Astrocyte (in vitro differentiated cells and primary cell): ENCODE measurements at regions not wholly inside any gene's neighbourhood (a gene's known extent, or its start where the extent isn't known, plus 50 kb on each side); places are given as distances from the start of the nearest gene placed in this dataset.

Source experiments
- DNase-seq: peaks from one replicate; pipeline ENCODE4 v3.0.0-alpha.2; 2010; ENCODE audit warnings: low read depth
- FAIRE-seq: peaks from 2 replicates; lab custom pipeline; 2011; peaks lifted over from hg19 to GRCh38; lab: Jason Lieb, UNC
- H2AFZ ChIP-seq: 2 replicates; pipeline ENCODE4 v1.6.0; 2012; ENCODE audit warnings: low read depth, low read length, inconsistent platforms
- H3K27ac ChIP-seq: 2 replicates; pipeline ENCODE4 v1.5.1; 2011; ENCODE audit warnings: low read depth, low read length, inconsistent platforms
- H3K27me3 ChIP-seq: 2 replicates; pipeline ENCODE4 v1.6.0; 2011; ENCODE audit warnings: low read length, inconsistent platforms; ENCODE audit not compliant: insufficient read depth
- H3K36me3 ChIP-seq: 2 replicates; pipeline ENCODE4 v1.5.1; 2011; ENCODE audit warnings: low read length, inconsistent platforms; ENCODE audit not compliant: insufficient read depth
- H3K4me1 ChIP-seq: 2 replicates; pipeline ENCODE4 v1.5.1; 2011; ENCODE audit warnings: low read length, inconsistent platforms; ENCODE audit not compliant: insufficient read depth
- H3K4me2 ChIP-seq: 2 replicates; pipeline ENCODE4 v1.6.0; 2012; ENCODE audit warnings: low read length, inconsistent platforms
- H3K4me3 ChIP-seq: 2 replicates; pipeline ENCODE4 v1.5.1; 2011; ENCODE audit warnings: low read depth, mild to moderate bottlenecking, low read length, inconsistent platforms; ENCODE audit not compliant: insufficient read depth
- H3K79me2 ChIP-seq: 2 replicates; pipeline ENCODE4 v1.6.0; 2012; ENCODE audit warnings: mild to moderate bottlenecking, low read length, inconsistent platforms; ENCODE audit not compliant: insufficient read depth
- H3K9ac ChIP-seq: 2 replicates; pipeline ENCODE4 v1.6.0; 2012; ENCODE audit warnings: mild to moderate bottlenecking, low read length, inconsistent platforms
- H3K9me3 ChIP-seq: 2 replicates; pipeline ENCODE4 v1.5.1; 2012; ENCODE audit warnings: low read depth, mild to moderate bottlenecking, low read length, inconsistent platforms; ENCODE audit not compliant: insufficient read depth
- H4K20me1 ChIP-seq: 2 replicates; pipeline ENCODE4 v1.6.0; 2012; ENCODE audit warnings: low read length, inconsistent platforms; ENCODE audit not compliant: insufficient read depth
- H3K27ac Mint-ChIP-seq: one replicate; pipeline ENCODE4 v1.8.0; 2021; ENCODE audit warnings: mild to moderate bottlenecking, mixed read lengths; ENCODE audit not compliant: unreplicated experiment
- H3K27me3 Mint-ChIP-seq: one replicate; pipeline ENCODE4 v1.8.0; 2021; ENCODE audit warnings: low read depth, mixed read lengths; ENCODE audit not compliant: unreplicated experiment
- H3K36me3 Mint-ChIP-seq: one replicate; pipeline ENCODE4 v1.8.0; 2021; ENCODE audit warnings: low read depth, mixed read lengths; ENCODE audit not compliant: unreplicated experiment
- H3K4me1 Mint-ChIP-seq: one replicate; pipeline ENCODE4 v1.8.0; 2021; ENCODE audit warnings: low read depth, mixed read lengths; ENCODE audit not compliant: unreplicated experiment
- H3K4me3 Mint-ChIP-seq: one replicate; pipeline ENCODE4 v1.8.0; 2021; ENCODE audit warnings: mild to moderate bottlenecking, moderate library complexity, mixed read lengths; ENCODE audit not compliant: unreplicated experiment
- H3K9me3 Mint-ChIP-seq: one replicate; pipeline ENCODE4 v1.8.0; 2021; ENCODE audit warnings: mild to moderate bottlenecking, mixed read lengths; ENCODE audit not compliant: unreplicated experiment
- CTCF ChIP-seq: IDR thresholded peaks from 2 replicates; pipeline ENCODE4 v1.5.1; 2011; ENCODE audit warnings: low read depth, mild to moderate bottlenecking, inconsistent platforms, low read length, moderate library complexity; ENCODE audit not compliant: insufficient read depth
- EZH2 ChIP-seq: IDR thresholded peaks from 2 replicates; pipeline ENCODE4 v1.6.1; 2012; ENCODE audit warnings: mild to moderate bottlenecking, low read length, inconsistent platforms; ENCODE audit not compliant: insufficient read depth

GRCh38 chr15:56821721-56822425 is 88.6 kb upstream of the ZNF280D start:
- no peaks in the 10 kb centered on the region for H3K36me3 ChIP-seq
- H3K4me1 ChIP-seq: peaks cover 20% of the 10 kb centered on the region
- DNase-seq (peak; percentile 91), FAIRE-seq (peak; percentile 59)
- H3K4me3 ChIP-seq: no peak overlapping the region
- H3K9ac ChIP-seq: no peak overlapping the region
- no peak overlapping the region for H3K4me2 ChIP-seq
- H4K20me1 ChIP-seq: no peaks in the 10 kb centered on the region
- H3K4me1 Mint-ChIP-seq: peaks cover 33% of the 10 kb centered on the region
- H3K27me3 Mint-ChIP-seq: peaks cover 5% of the 10 kb centered on the region
- no peaks in the 10 kb centered on the region for H3K9me3 Mint-ChIP-seq
- peaks cover 2% of the 10 kb centered on the region for H3K36me3 Mint-ChIP-seq
- no peaks in the 10 kb centered on the region for H3K27me3 ChIP-seq
- H3K4me3 Mint-ChIP-seq: no peak overlapping the region
- no peak overlapping the region for H3K27ac ChIP-seq
- no peaks in the 10 kb centered on the region for H3K79me2 ChIP-seq
- no peak overlapping the region for H3K27ac Mint-ChIP-seq
- H3K9me3 ChIP-seq: no peaks in the 10 kb centered on the region
- H2AFZ ChIP-seq: no peak overlapping the region
- TF ChIP-seq CTCF (peak; percentile 65), EZH2 (no peak)

GRCh38 chr15:56820333-56820732 is 87.0 kb upstream of the ZNF280D start:
- Mint-ChIP-seq H3K4me3 (no peak overlapping the region), H3K36me3 (peaks cover 2% of the 10 kb centered on the region)

More at GRCh38 chr15:56820333-56820732, 87.0 kb upstream of the ZNF280D start:
- DNase-seq (no peak), FAIRE-seq (no peak)
- Histone ChIP-seq H3K4me1 (peaks cover 26% of the 10 kb centered on the region), H3K9ac (no peak overlapping the region), H2AFZ (no peak overlapping the region), H4K20me1 (no peaks in the 10 kb centered on the region), H3K4me2 (no peak overlapping the region), H3K27ac (no peak overlapping the region), H3K9me3 (no peaks in the 10 kb centered on the region), H3K79me2 (no peaks in the 10 kb centered on the region), H3K4me3 (no peak overlapping the region), H3K27me3 (no peaks in the 10 kb centered on the region), H3K36me3 (no peaks in the 10 kb centered on the region)
- Mint-ChIP-seq H3K4me1 (peaks cover 36% of the 10 kb centered on the region), H3K27ac (no peak overlapping the region), H3K27me3 (peaks cover 5% of the 10 kb centered on the region), H3K9me3 (no peaks in the 10 kb centered on the region)
- no peak for TF ChIP-seq EZH2
- TF ChIP-seq CTCF: no peak
